Activated CD8-positive, alpha-beta memory T cell treated with anti-CD3 and anti-CD28 coated beads, Interleukin-2, amount 10 ng/mL, durations not matched to agents 7 days and 5 days (primary cell): ENCODE measurements at regions not wholly inside any gene's neighbourhood (a gene's known extent, or its start where the extent isn't known, plus 50 kb on each side); places are given as distances from the start of the nearest gene placed in this dataset.

ENCODE experiments used
- ATAC-seq: fragments of 150-1000 bp; cut with Tn5 transposase; one replicate; pipeline ENCODE4 v1.10.0; 2021; ENCODE audit warnings: moderate library complexity
- CTCF ChIA-PET: fragments of 350-600 bp; sonication (Branson Sonifier 250); formaldehyde crosslinking; loops from one replicate; lab custom pipeline; 2021; ENCODE audit warnings: antibody characterized with exemption; lab: Charles Lee
- DNase-seq: peaks from one replicate; pipeline ENCODE4 v3.0.0-alpha.2; 2020
- H3K27ac Mint-ChIP-seq: one replicate; pipeline ENCODE4 v1.8.0; 2021; ENCODE audit warnings: mild to moderate bottlenecking, mixed read lengths
- H3K27me3 Mint-ChIP-seq: one replicate; pipeline ENCODE4 v1.8.0; 2021; ENCODE audit warnings: mixed read lengths
- H3K36me3 Mint-ChIP-seq: one replicate; pipeline ENCODE4 v1.8.0; 2021; ENCODE audit warnings: mild to moderate bottlenecking, mixed read lengths
- H3K4me1 Mint-ChIP-seq: one replicate; pipeline ENCODE4 v1.8.0; 2021; ENCODE audit warnings: mixed read lengths
- H3K4me3 Mint-ChIP-seq: one replicate; pipeline ENCODE4 v1.8.0; 2021; ENCODE audit warnings: mild to moderate bottlenecking, moderate library complexity, mixed read lengths
- H3K9me3 Mint-ChIP-seq: one replicate; pipeline ENCODE4 v1.8.0; 2022; ENCODE audit warnings: low read depth, mixed read lengths

DNA sequence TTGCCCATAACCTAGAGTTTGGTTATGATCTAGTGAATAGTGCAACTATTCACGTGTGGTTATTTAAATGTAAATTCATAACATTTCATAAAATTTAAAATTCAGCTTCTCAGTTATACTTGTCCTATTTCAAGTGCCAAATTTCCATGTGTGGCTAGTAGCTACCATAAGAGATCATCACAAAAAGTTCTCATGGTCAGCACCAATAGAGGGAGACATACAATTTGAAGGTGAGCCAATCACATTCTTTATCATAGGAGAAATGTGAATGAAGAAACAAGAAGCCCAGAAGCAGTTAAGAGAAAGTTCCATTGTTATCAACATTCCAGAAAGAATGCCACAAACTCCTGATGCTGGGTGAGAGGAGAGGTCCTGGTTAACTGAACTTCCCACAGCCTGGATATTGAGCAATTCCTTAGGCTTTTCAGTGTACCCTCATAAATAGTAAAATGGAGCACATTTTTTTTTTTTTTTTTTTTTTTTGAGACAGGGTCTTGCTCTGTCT, 892.9 kb upstream of the USP15 start:
- Mint-ChIP-seq H3K27me3 (no peaks in the 10 kb centered on the region), H3K9me3 (no peaks in the 10 kb centered on the region), H3K27ac (no peak overlapping the region), H3K36me3 (no peaks in the 10 kb centered on the region), H3K4me1 (no peaks in the 10 kb centered on the region), H3K4me3 (no peak overlapping the region)
- ATAC-seq (no peak), DNase-seq (no peak)
- CTCF ChIA-PET, result no interaction called here

DNA sequence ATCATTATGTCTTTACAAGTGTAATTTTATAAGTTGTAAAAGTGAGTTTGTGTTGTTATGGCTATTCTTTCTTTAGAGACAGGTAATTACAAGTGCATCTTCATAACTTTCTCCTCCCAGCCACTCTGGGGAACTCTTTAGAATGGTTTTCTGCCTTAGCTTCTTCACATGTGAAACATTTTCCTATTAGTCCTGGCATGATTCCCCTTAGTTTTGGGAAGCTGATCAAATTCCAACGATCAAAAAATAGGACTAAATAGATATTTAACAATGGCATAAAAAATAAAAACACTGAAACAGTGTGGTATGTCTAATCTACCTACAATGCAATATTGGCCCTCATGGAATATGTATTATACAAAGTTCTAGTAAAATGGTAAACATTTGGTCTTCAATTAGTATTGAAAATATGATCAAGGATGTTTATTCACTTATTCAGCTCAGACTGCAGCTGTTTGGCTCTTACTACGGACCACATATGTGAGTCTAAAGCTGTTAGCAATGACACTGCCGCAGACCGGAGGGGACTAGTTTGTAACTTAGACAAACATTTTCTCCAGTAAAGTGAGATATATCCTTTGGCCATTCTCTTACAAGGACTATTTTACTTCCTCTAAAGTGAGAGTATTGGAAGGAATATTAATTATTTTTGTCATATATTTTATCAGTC, 890.8 kb upstream of the USP15 start:
- H3K4me3 Mint-ChIP-seq, result no peak overlapping the region
- H3K36me3 Mint-ChIP-seq, result no peaks in the 10 kb centered on the region
- CTCF ChIA-PET, result no interaction called here
- H3K27ac Mint-ChIP-seq, result no peak overlapping the region
- no peaks in the 10 kb centered on the region for H3K4me1 Mint-ChIP-seq
- H3K9me3 Mint-ChIP-seq, result no peaks in the 10 kb centered on the region
- DNase-seq (no peak), ATAC-seq (no peak)
- no peaks in the 10 kb centered on the region for H3K27me3 Mint-ChIP-seq

DNA sequence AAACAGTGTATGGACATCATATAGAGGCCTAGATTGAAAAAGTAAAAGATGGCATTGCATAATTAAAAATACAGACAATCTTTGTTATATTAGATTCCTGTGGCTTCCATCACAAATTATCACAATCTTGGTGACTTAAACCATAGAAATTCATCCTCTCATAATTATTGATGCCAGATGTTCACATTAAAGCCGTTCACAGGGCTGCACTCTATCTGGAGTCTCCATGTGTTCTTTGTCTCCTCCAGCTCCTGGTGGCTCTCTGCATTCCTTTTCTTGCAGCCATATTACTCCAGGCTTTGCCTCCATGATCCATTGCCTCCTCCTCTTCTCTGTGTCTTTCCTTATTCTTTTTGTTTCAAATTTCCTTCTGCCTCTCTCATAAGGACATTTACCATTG, 875.7 kb upstream of the USP15 start:
- Mint-ChIP-seq H3K9me3 (peaks cover 20% of the 10 kb centered on the region), H3K27me3 (no peaks in the 10 kb centered on the region), H3K36me3 (no peaks in the 10 kb centered on the region), H3K27ac (no peak overlapping the region), H3K4me1 (no peaks in the 10 kb centered on the region), H3K4me3 (no peak overlapping the region)
- ATAC-seq (no peak), DNase-seq (no peak)
- CTCF ChIA-PET, result no interaction called here

- Mint-ChIP-seq H3K4me1 (no peaks in the 10 kb centered on the region), H3K27ac (no peak overlapping the region), H3K36me3 (no peaks in the 10 kb centered on the region), H3K27me3 (no peaks in the 10 kb centered on the region), H3K4me3 (no peak overlapping the region), H3K9me3 (peaks cover 19% of the 10 kb centered on the region)
- DNase-seq (no peak), ATAC-seq (no peak)
- CTCF ChIA-PET, result no interaction called here
These were observed 874.4 kb upstream of the USP15 start for GRCh38 chr12:61385771-61386170.

DNA sequence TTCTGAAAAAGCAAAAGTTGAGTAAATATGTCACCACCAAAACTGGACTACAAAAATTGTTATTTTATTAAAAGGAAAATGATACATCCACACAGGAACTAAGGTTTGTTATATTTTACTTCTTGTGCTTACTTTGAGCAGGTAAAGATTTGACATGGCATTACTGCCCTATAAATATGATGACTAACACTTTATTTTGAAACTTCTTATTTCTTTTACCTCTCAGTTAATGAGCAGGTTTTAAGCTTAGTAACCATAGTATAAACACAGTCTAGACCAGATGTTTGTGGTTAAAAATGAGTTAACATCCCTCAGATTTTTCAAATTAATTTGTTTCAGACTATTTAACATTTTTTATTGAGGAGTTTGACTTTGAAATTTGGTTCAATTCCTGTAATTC, 862.5 kb upstream of the USP15 start:
- H3K36me3 Mint-ChIP-seq, result no peaks in the 10 kb centered on the region
- CTCF ChIA-PET, result no interaction called here
- no peaks in the 10 kb centered on the region for H3K27me3 Mint-ChIP-seq
- H3K4me3 Mint-ChIP-seq, result no peak overlapping the region
- DNase-seq (no peak), ATAC-seq (no peak)
- no peaks in the 10 kb centered on the region for H3K4me1 Mint-ChIP-seq
- no peak overlapping the region for H3K27ac Mint-ChIP-seq
- H3K9me3 Mint-ChIP-seq, result peaks cover 13% of the 10 kb centered on the region

DNA sequence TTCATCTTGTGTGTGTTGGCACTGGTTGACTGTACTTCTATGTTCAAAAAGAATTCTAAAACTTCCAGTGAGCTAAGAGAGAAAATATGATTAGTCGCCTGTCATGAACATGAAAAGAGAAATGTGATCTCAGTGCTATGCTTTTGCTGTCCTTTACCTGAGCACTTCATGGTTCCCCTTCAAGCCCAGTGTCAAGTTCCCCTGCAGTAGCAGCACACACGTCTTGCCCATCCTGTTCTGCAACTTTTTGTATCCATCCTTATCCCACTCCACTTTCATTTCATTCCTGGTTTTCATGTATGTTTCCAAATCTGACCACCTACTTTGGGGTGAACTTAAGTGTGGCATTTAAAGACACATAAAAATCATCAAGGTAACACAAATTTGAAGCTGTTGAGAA, 848.0 kb upstream of the USP15 start:
- DNase-seq, result no peak
- Mint-ChIP-seq H3K27me3 (no peaks in the 10 kb centered on the region), H3K4me3 (no peak overlapping the region), H3K27ac (no peak overlapping the region), H3K36me3 (no peaks in the 10 kb centered on the region), H3K4me1 (no peaks in the 10 kb centered on the region), H3K9me3 (peaks cover 6% of the 10 kb centered on the region)
- no peak for ATAC-seq
- CTCF ChIA-PET, result no interaction called here

GRCh38 chr12:61414470-61414869, 845.7 kb upstream of the USP15 start:
- Mint-ChIP-seq H3K36me3 (no peaks in the 10 kb centered on the region), H3K27me3 (no peaks in the 10 kb centered on the region), H3K4me3 (no peak overlapping the region), H3K27ac (no peak overlapping the region), H3K4me1 (no peaks in the 10 kb centered on the region), H3K9me3 (peaks cover 4% of the 10 kb centered on the region)
- DNase-seq (no peak), ATAC-seq (no peak)
- CTCF ChIA-PET, result no interaction called here

- DNase-seq (no peak), ATAC-seq (no peak)
- Mint-ChIP-seq H3K4me1 (no peaks in the 10 kb centered on the region), H3K4me3 (no peak overlapping the region), H3K27ac (no peak overlapping the region), H3K36me3 (no peaks in the 10 kb centered on the region), H3K9me3 (peaks cover 11% of the 10 kb centered on the region), H3K27me3 (no peaks in the 10 kb centered on the region)
- CTCF ChIA-PET, result no interaction called here
These were observed 837.4 kb upstream of the USP15 start for GRCh38 chr12:61422786-61423185.

GRCh38 chr12:61452076-61452475, 808.1 kb upstream of the USP15 start:
- CTCF ChIA-PET, result no interaction called here
- H3K27ac Mint-ChIP-seq, result no peak overlapping the region
- H3K9me3 Mint-ChIP-seq, result peaks cover 3% of the 10 kb centered on the region
- H3K36me3 Mint-ChIP-seq, result no peaks in the 10 kb centered on the region
- no peak overlapping the region for H3K4me3 Mint-ChIP-seq
- DNase-seq, result no peak
- no peaks in the 10 kb centered on the region for H3K27me3 Mint-ChIP-seq
- no peaks in the 10 kb centered on the region for H3K4me1 Mint-ChIP-seq
- ATAC-seq, result no peak

DNA sequence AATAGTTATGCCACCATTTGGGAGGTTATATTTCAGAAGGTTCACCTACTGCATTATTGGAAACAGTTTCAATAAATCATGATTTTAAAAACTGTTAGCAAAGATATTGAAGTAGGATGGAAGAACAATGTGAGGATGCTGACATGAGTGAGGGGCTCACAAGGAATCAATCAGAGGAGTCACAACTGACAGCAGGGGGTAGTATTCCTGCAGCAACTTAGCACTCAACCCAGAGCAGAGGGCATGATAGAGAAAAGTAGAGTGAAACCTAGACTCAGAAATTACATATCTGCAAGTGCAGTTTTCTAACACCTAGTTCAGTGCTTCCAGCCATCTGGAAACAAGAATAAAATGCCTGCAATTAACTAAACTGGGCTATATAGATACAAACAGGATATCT, 772.5 kb upstream of the USP15 start:
- Mint-ChIP-seq H3K9me3 (peaks cover 2% of the 10 kb centered on the region), H3K4me3 (no peak overlapping the region), H3K27me3 (no peaks in the 10 kb centered on the region), H3K36me3 (no peaks in the 10 kb centered on the region), H3K27ac (no peak overlapping the region), H3K4me1 (no peaks in the 10 kb centered on the region)
- ATAC-seq (no peak), DNase-seq (no peak)
- CTCF ChIA-PET, result no interaction called here

- Mint-ChIP-seq H3K4me1 (no peaks in the 10 kb centered on the region), H3K9me3 (peaks cover 6% of the 10 kb centered on the region), H3K36me3 (no peaks in the 10 kb centered on the region), H3K4me3 (no peak overlapping the region), H3K27me3 (no peaks in the 10 kb centered on the region), H3K27ac (no peak overlapping the region)
- ATAC-seq (no peak), DNase-seq (no peak)
- CTCF ChIA-PET, result no interaction called here
These were observed 769.4 kb upstream of the USP15 start for GRCh38 chr12:61490526-61491498.

DNA sequence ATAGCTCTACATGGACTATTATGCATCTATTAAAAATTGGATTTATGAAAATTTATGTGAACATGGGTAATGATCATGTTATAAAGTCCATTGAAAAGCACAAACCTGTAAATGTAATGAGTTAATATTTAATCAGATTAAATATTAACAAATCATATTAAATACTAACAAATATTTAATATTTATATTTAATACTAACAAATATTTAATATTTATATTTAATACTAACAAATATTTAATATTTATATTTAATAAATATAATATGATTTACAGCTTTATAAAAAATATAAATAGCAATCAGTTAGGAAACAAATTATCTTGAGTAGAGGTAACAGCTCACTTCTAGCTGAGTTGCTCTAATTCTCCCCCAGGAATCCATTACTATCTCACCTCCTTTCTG, 758.0 kb upstream of the USP15 start:
- DNase-seq (no peak), ATAC-seq (no peak)
- Mint-ChIP-seq H3K36me3 (no peaks in the 10 kb centered on the region), H3K4me3 (no peak overlapping the region), H3K9me3 (peaks cover 9% of the 10 kb centered on the region), H3K4me1 (no peaks in the 10 kb centered on the region), H3K27me3 (no peaks in the 10 kb centered on the region), H3K27ac (no peak overlapping the region)
- CTCF ChIA-PET, result no interaction called here

DNA sequence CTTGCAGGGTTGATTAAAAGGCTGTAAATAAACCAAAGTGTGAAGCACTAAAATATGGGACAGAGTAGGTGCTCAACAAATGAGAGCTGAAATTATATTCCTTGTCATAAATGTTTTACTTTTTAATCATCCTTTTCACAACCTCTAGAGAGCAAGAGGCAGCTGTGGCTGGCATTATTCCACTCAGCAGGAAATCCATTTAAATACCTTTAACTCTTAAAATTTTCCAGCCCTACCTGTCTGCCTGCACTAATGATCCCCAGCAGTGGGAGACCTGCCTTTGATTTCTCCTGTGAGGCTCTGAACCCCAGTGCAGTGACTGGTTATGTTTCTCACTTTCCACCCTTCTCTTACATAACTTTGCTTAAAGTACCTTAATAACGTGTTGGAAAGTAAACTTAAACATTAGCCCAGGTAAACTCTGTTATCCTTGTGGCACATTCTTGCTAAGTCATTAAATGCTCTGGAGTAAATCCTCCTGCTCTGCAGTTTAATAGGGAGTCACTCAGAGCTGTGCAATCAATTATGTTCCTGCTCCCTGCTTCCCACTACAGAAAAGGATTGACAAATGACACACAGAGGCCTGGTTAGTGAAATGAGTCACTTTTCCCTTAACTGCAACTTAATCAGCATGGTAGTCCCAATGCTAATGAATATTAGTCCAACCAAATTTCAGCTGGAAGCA, 755.7 kb upstream of the USP15 start:
- H3K27ac Mint-ChIP-seq, result no peak overlapping the region
- H3K27me3 Mint-ChIP-seq, result no peaks in the 10 kb centered on the region
- ATAC-seq, result no peak
- H3K9me3 Mint-ChIP-seq, result peaks cover 9% of the 10 kb centered on the region
- H3K36me3 Mint-ChIP-seq, result no peaks in the 10 kb centered on the region
- CTCF ChIA-PET, result no interaction called here
- H3K4me1 Mint-ChIP-seq, result no peaks in the 10 kb centered on the region
- H3K4me3 Mint-ChIP-seq, result no peak overlapping the region
- no peak for DNase-seq
